ENCODE measurements at regions not wholly inside any gene's neighbourhood (a gene's known extent, or its start where the extent isn't known, plus 50 kb on each side); places are given as distances from the start of the nearest gene placed in this dataset.

GRCh38 chr3:13254028-13254951, 165.8 kb downstream of the NUP210 start:
- no peaks in the 10 kb centered on the region for H3K36me3 Mint-ChIP-seq (ENCODE audit: insufficient read depth)
- no peaks in the 10 kb centered on the region for H3K9me3 Mint-ChIP-seq (ENCODE audit: low read depth)
- TF ChIP-seq CTCF (IDR thresholded peaks at IDR 0.05; ENCODE audit: unreplicated experiment): no peak
- no peaks in the 10 kb centered on the region for H3K4me1 Mint-ChIP-seq (ENCODE audit: low read depth)
- peaks cover 2% of the 10 kb centered on the region for H3K27me3 Mint-ChIP-seq
- H3K27ac Mint-ChIP-seq: no peak overlapping the region
- no peak overlapping the region for H3K4me3 Mint-ChIP-seq (ENCODE audit: low read depth)
- DNase-seq (ENCODE audit: low spot score, unreplicated experiment): no peak

DNA sequence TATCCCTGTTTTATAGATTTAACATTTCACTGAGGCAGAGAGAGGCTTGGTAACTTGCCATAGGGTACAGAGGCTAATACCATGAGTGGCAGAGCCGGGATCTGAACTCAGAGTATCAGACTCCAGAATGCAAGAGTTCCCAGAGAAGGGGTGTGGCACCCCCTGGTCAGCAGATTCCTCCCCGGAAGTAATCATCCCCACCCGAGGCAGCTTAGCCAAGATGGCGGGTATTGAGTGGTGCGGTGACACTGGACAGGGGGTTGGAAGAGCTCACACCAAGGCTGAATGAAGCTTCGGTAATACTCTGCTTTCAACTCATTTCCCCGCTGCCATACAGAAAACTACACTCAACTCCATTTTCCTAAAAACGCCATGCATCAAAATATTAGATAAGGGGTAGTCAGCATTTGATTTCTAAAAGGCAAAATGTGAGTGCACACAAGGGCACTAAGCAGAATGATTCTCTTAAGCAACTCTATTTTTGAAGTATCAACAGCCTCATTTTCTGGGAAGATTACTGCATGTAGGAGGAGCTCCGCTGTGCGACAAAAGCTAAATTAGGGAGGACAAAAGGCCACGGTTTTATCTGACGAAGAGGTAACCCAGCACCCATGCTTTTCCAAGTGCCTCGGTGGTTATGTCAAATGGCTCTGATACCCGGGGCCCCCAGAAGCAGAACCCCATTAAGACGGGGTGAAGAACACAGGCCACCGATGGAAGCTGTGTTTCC, 166.7 kb downstream of the NUP210 start:
- TF ChIP-seq CTCF (IDR thresholded peaks at IDR 0.05; ENCODE audit: unreplicated experiment): no peak
- no peaks in the 10 kb centered on the region for H3K36me3 Mint-ChIP-seq (ENCODE audit: insufficient read depth)
- no peaks in the 10 kb centered on the region for H3K4me1 Mint-ChIP-seq (ENCODE audit: low read depth)
- no peaks in the 10 kb centered on the region for H3K9me3 Mint-ChIP-seq (ENCODE audit: low read depth)
- no peak for DNase-seq (ENCODE audit: low spot score, unreplicated experiment)
- H3K27ac Mint-ChIP-seq: no peak overlapping the region
- peaks cover 2% of the 10 kb centered on the region for H3K27me3 Mint-ChIP-seq
- H3K4me3 Mint-ChIP-seq (ENCODE audit: low read depth): no peak overlapping the region

DNA sequence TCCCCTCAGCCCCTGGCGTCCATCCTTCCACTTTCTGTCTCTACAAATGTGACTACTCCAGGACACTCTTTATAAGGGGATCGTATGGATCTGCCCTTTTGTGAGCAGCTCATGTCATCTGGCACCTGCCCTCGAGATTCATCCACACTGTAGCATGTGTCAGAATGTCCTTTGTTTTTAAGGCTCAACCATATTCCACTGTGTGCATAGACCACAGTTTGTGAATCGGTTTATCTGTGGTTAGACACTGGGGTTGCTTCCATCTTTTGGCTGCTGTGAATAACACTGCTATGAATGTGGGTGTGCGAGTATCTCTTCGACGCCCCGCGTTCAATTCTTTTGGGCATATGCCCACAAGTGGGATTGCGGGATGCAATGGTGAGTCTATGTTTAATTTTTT, 167.9 kb downstream of the NUP210 start:
- Mint-ChIP-seq H3K27me3 (peaks cover 6% of the 10 kb centered on the region), H3K9me3 (ENCODE audit: low read depth) (no peaks in the 10 kb centered on the region), H3K27ac (no peak overlapping the region), H3K4me1 (ENCODE audit: low read depth) (no peaks in the 10 kb centered on the region), H3K4me3 (ENCODE audit: low read depth) (no peak overlapping the region), H3K36me3 (ENCODE audit: insufficient read depth) (no peaks in the 10 kb centered on the region)
- no peak for TF ChIP-seq CTCF (IDR thresholded peaks at IDR 0.05; ENCODE audit: unreplicated experiment)
- DNase-seq (ENCODE audit: low spot score, unreplicated experiment): no peak

GRCh38 chr3:13251166-13251903, 168.8 kb downstream of the NUP210 start:
- Mint-ChIP-seq H3K27ac (no peak overlapping the region), H3K4me3 (ENCODE audit: low read depth) (no peak overlapping the region), H3K9me3 (ENCODE audit: low read depth) (no peaks in the 10 kb centered on the region), H3K4me1 (ENCODE audit: low read depth) (no peaks in the 10 kb centered on the region), H3K36me3 (ENCODE audit: insufficient read depth) (no peaks in the 10 kb centered on the region), H3K27me3 (peaks cover 6% of the 10 kb centered on the region)
- no peak for TF ChIP-seq CTCF (IDR thresholded peaks at IDR 0.05; ENCODE audit: unreplicated experiment)
- no peak for DNase-seq (ENCODE audit: low spot score, unreplicated experiment)
